ENCODE measurements at regions not wholly inside any gene's neighbourhood (a gene's known extent, or its start where the extent isn't known, plus 50 kb on each side); places are given as distances from the start of the nearest gene placed in this dataset.
"Not testable (repeated sequence)": the region's sequence is repeated elsewhere in the genome, so short reads cannot be mapped to it uniquely, and the experiment has no call there.

- DNase-seq = no peak
- Histone ChIP-seq H3K9me3 (no peaks in the 10 kb centered on the region), H3K27me3 (no peaks in the 10 kb centered on the region), H3K4me3 (no peak overlapping the region), H3K36me3 (no peaks in the 10 kb centered on the region)
Observed at GRCh38 chr16:51864575-51864974, 682.4 kb downstream of the TOX3 start.

- H3K36me3 ChIP-seq = no peaks in the 10 kb centered on the region
- no peak for DNase-seq
Observed at GRCh38 chr16:51854401-51854951, 692.5 kb downstream of the TOX3 start.

GRCh38 chr16:51853586-51853985 lies 693.4 kb downstream of the TOX3 start:
- Histone ChIP-seq H3K36me3 (no peaks in the 10 kb centered on the region), H3K9me3 (no peaks in the 10 kb centered on the region), H3K27me3 (no peaks in the 10 kb centered on the region), H3K4me3 (no peak overlapping the region)
- no peak for DNase-seq

More at GRCh38 chr16:51854401-51854951, 692.5 kb downstream of the TOX3 start:
- no peaks in the 10 kb centered on the region for H3K9me3 ChIP-seq
- H3K27me3 ChIP-seq = no peaks in the 10 kb centered on the region
- no peak overlapping the region for H3K4me3 ChIP-seq

- no peaks in the 10 kb centered on the region for H3K27me3 ChIP-seq
- DNase-seq = no peak
- no peaks in the 10 kb centered on the region for H3K36me3 ChIP-seq
- no peaks in the 10 kb centered on the region for H3K9me3 ChIP-seq
- H3K4me3 ChIP-seq = no peak overlapping the region
Observed at GRCh38 chr16:51852892-51853291, 694.1 kb downstream of the TOX3 start.

- DNase-seq = no peak
Observed at GRCh38 chr16:51851111-51851510, 695.8 kb downstream of the TOX3 start.

GRCh38 chr16:51849715-51850114 lies 697.2 kb downstream of the TOX3 start:
- H3K4me3 ChIP-seq = no peak overlapping the region
- H3K9me3 ChIP-seq = no peaks in the 10 kb centered on the region
- no peaks in the 10 kb centered on the region for H3K27me3 ChIP-seq
- H3K36me3 ChIP-seq = no peaks in the 10 kb centered on the region
- DNase-seq = no peak

More at GRCh38 chr16:51851111-51851510, 695.8 kb downstream of the TOX3 start:
- no peaks in the 10 kb centered on the region for H3K9me3 ChIP-seq
- no peak overlapping the region for H3K4me3 ChIP-seq
- H3K36me3 ChIP-seq = no peaks in the 10 kb centered on the region
- H3K27me3 ChIP-seq = no peaks in the 10 kb centered on the region

GRCh38 chr16:51845586-51846305 lies 694.7 kb upstream of the SALL1 start:
- H3K36me3 ChIP-seq = no peaks in the 10 kb centered on the region
- no peak for DNase-seq

GRCh38 chr16:51839727-51840462 lies 688.8 kb upstream of the SALL1 start:
- no peak for DNase-seq
- Histone ChIP-seq H3K36me3 (no peaks in the 10 kb centered on the region), H3K27me3 (no peaks in the 10 kb centered on the region), H3K4me3 (no peak overlapping the region), H3K9me3 (no peaks in the 10 kb centered on the region)

More at GRCh38 chr16:51845586-51846305, 694.7 kb upstream of the SALL1 start:
- no peaks in the 10 kb centered on the region for H3K27me3 ChIP-seq
- H3K9me3 ChIP-seq = no peaks in the 10 kb centered on the region
- no peak overlapping the region for H3K4me3 ChIP-seq

GRCh38 chr16:51834794-51835193 lies 683.7 kb upstream of the SALL1 start:
- Histone ChIP-seq H3K9me3 (no peaks in the 10 kb centered on the region), H3K4me3 (no peak overlapping the region), H3K36me3 (no peaks in the 10 kb centered on the region), H3K27me3 (no peaks in the 10 kb centered on the region; the same call in 1 of the 2 replicates)
- no peak for DNase-seq

GRCh38 chr16:51834133-51834532 lies 683.1 kb upstream of the SALL1 start:
- H3K4me3 ChIP-seq = no peak overlapping the region
- no peaks in the 10 kb centered on the region for H3K9me3 ChIP-seq
- no peaks in the 10 kb centered on the region; the same call in 1 of the 2 replicates for H3K27me3 ChIP-seq
- no peaks in the 10 kb centered on the region for H3K36me3 ChIP-seq
- DNase-seq = no peak

- DNase-seq = no peak
- no peak overlapping the region for H3K4me3 ChIP-seq
- no peaks in the 10 kb centered on the region for H3K36me3 ChIP-seq
- H3K9me3 ChIP-seq = no peaks in the 10 kb centered on the region
- no peaks in the 10 kb centered on the region; the same call in 1 of the 2 replicates for H3K27me3 ChIP-seq
Observed at GRCh38 chr16:51831595-51832367, 680.7 kb upstream of the SALL1 start.

- H3K9me3 ChIP-seq, H3K36me3 ChIP-seq, H3K4me3 ChIP-seq, H3K27me3 ChIP-seq, DNase-seq: not testable (repeated sequence)
Observed at GRCh38 chr16:51831034-51831433, 680.0 kb upstream of the SALL1 start.

GRCh38 chr16:51825779-51826178 lies 674.7 kb upstream of the SALL1 start:
- H3K27me3 ChIP-seq = no peaks in the 10 kb centered on the region
- H3K9me3 ChIP-seq = no peaks in the 10 kb centered on the region
- DNase-seq = no peak
- H3K36me3 ChIP-seq = no peaks in the 10 kb centered on the region
- no peak overlapping the region for H3K4me3 ChIP-seq

- no peaks in the 10 kb centered on the region for H3K9me3 ChIP-seq
- no peaks in the 10 kb centered on the region for H3K36me3 ChIP-seq
- no peak overlapping the region for H3K4me3 ChIP-seq
- DNase-seq = no peak
- no peaks in the 10 kb centered on the region for H3K27me3 ChIP-seq
Observed at GRCh38 chr16:51822471-51822870, 671.4 kb upstream of the SALL1 start.

- Histone ChIP-seq H3K36me3 (no peaks in the 10 kb centered on the region), H3K4me3 (no peak overlapping the region)
Observed at GRCh38 chr16:51821527-51821926, 670.5 kb upstream of the SALL1 start.

GRCh38 chr16:51820176-51820575 lies 669.1 kb upstream of the SALL1 start:
- no peak for DNase-seq
- H3K9me3 ChIP-seq = no peaks in the 10 kb centered on the region
- no peaks in the 10 kb centered on the region for H3K36me3 ChIP-seq
- H3K4me3 ChIP-seq = no peak overlapping the region
- no peaks in the 10 kb centered on the region for H3K27me3 ChIP-seq

More at GRCh38 chr16:51821527-51821926, 670.5 kb upstream of the SALL1 start:
- no peaks in the 10 kb centered on the region for H3K27me3 ChIP-seq
- no peak for DNase-seq
- H3K9me3 ChIP-seq = no peaks in the 10 kb centered on the region
